Astrocyte of the spinal cord (primary cell): ENCODE measurements at regions not wholly inside any gene's neighbourhood (a gene's known extent, or its start where the extent isn't known, plus 50 kb on each side); places are given as distances from the start of the nearest gene placed in this dataset.
A peak's percentile ranks its signal among the peaks of the same experiment; 100 is the strongest.
"Not testable (repeated sequence)": the region's sequence is repeated elsewhere in the genome, so short reads cannot be mapped to it uniquely, and the experiment has no call there.

Source experiments
- DNase-seq: peaks from one replicate; pipeline ENCODE4 v3.0.0; 2011; ENCODE audit warnings: low read depth, low spot score
- H3K4me3 ChIP-seq: 2 replicates; pipeline ENCODE4 v1.5.1; 2011; ENCODE audit warnings: low read depth, mild to moderate bottlenecking, low read length, moderate library complexity
- CTCF ChIP-seq: IDR thresholded peaks from 2 replicates; pipeline ENCODE4 v1.5.1; 2012; ENCODE audit warnings: low read depth, mild to moderate bottlenecking, low read length, inconsistent platforms
- in situ Hi-C: cut with HindIII; loops from 2 replicates; pipeline ENCODE4 v1.10.0; 2017; ENCODE audit warnings: low sequenced_read_pairs

DNA sequence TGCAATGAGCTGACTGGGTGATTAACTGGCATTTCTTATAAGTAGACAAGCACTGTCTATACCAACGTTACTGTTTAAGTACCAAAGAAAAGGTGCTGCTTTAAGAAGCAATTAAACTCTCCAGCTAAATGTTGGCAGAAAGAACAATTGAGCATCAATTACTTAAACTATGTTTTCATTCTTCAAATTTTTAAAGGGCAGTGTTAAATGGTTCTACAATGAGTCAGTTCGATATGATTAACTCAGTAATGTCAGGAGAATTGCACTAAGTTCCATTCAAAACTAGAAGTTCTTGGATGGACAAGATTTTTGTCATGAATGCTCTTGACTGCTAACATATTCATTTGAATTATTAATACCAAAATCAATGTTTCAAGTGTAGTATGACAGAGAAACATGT lies 593.7 kb downstream of the DNAH5 start:
- in situ Hi-C loops = no loop called here
- no peak for TF ChIP-seq CTCF

GRCh38 chr5:13348568-13348967 lies 595.9 kb downstream of the DNAH5 start:
- in situ Hi-C loops = no loop called here
- no peak for TF ChIP-seq CTCF
- DNase-seq = no peak
- H3K4me3 ChIP-seq = no peak overlapping the region

More for the DNA sequence above, 593.7 kb downstream of the DNAH5 start:
- peak; percentile 40 for DNase-seq
- H3K4me3 ChIP-seq = no peak overlapping the region

GRCh38 chr5:13346401-13346800 lies 598.1 kb downstream of the DNAH5 start:
- TF ChIP-seq CTCF = no peak
- no peak overlapping the region for H3K4me3 ChIP-seq
- no peak for DNase-seq
- in situ Hi-C loops = no loop called here

DNA sequence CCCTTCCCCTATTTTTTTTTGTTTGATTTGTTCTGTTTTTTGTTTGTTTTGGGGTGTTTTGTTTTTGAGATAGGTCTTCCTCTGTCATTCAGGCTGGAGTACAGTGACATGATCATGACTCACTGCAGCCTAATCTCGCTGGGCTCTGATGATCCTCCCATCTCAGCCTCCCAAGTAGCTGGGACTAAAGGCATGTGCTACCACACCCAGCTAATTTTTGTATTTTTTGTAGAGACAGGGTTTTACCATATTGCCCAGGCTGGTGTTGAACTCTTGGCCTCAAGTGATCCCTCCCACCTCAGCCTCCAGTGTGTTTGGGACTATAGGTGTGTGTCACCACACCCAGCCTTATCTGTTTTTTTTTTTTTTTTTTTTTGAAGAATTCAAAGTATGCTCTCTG lies 605.4 kb downstream of the DNAH5 start:
- in situ Hi-C loops = no loop called here
- no peak overlapping the region for H3K4me3 ChIP-seq

DNA sequence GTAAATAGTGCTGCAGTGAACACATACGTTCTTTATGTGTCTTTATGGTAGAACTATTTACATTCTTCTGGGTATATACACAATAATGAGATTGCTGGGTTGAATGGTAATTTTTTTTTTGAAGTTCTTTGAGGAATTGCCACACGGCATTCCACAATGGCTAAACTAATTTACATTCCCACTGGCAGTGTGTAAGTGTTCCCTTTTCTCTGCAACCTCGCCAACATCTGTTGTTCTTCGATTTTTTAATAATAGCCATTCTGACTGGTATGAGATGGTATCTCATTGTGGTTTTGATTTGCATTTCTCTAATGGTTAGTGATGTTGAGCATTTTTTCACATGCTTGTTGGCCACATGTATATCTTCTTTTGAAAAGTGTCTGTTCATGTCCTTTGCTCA lies 609.5 kb downstream of the DNAH5 start:
- H3K4me3 ChIP-seq, DNase-seq, in situ Hi-C loops: not testable (repeated sequence)

More for the DNA sequence above, 605.4 kb downstream of the DNAH5 start:
- TF ChIP-seq CTCF = no peak
- DNase-seq = no peak

DNA sequence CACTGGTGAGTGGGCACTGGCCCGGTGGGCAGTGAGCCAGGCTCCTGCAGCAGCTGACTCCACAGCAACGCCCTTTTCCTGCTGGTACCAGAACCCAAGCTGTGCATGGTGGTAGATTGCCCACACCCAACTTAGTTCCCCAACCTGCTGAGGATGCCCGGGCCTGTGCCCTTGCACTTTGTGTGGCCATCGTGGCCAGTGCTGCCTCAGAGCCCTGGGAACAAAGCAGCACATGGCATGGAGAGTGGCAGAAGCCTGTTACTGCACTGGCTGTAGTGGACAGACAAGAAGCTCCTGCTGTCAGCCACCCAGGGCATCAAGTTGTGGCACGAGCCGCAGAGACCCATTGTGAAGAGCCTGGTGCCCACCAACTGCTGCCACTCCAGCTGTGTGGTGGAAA lies 612.9 kb downstream of the DNAH5 start:
- in situ Hi-C loops = no loop called here
- no peak for TF ChIP-seq CTCF
- no peak overlapping the region for H3K4me3 ChIP-seq
- DNase-seq = no peak

GRCh38 chr5:13328316-13328715 lies 616.2 kb downstream of the DNAH5 start:
- in situ Hi-C loops = no loop called here
- no peak for TF ChIP-seq CTCF
- no peak for DNase-seq
- no peak overlapping the region for H3K4me3 ChIP-seq
